ENCODE measurements at regions not wholly inside any gene's neighbourhood (a gene's known extent, or its start where the extent isn't known, plus 50 kb on each side); places are given as distances from the start of the nearest gene placed in this dataset.

DNA sequence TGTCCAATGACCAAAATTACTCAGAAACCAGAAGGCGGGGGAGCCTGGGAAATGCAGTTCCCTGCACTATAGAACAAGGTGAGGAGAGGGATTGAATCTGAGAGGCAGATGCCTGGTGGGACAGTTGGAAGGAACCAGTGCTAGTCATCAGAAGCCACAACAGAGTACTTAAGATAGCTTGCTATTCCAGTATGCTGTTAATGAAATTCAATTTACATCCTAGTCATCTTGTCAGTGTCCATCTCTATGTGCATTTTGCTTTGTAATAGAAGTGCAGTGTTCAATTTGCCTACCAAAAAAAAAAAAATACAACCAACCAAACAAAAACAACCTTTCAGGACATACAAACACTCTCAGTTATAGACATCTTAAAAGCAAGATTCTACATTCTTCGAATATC lies 679.1 kb upstream of the CPEB2 start:
- no peak for TF ChIP-seq EZH2phosphoT487 (IDR thresholded peaks at IDR 0.05; ENCODE audit: low read length)
- TF ChIP-seq EZH2 (optimal IDR thresholded peaks at IDR 0.05; ENCODE audit: low read depth, low read length): no peak

All from MM.1S (cell line).